ENCODE measurements at regions not wholly inside any gene's neighbourhood (a gene's known extent, or its start where the extent isn't known, plus 50 kb on each side); places are given as distances from the start of the nearest gene placed in this dataset.

DNA sequence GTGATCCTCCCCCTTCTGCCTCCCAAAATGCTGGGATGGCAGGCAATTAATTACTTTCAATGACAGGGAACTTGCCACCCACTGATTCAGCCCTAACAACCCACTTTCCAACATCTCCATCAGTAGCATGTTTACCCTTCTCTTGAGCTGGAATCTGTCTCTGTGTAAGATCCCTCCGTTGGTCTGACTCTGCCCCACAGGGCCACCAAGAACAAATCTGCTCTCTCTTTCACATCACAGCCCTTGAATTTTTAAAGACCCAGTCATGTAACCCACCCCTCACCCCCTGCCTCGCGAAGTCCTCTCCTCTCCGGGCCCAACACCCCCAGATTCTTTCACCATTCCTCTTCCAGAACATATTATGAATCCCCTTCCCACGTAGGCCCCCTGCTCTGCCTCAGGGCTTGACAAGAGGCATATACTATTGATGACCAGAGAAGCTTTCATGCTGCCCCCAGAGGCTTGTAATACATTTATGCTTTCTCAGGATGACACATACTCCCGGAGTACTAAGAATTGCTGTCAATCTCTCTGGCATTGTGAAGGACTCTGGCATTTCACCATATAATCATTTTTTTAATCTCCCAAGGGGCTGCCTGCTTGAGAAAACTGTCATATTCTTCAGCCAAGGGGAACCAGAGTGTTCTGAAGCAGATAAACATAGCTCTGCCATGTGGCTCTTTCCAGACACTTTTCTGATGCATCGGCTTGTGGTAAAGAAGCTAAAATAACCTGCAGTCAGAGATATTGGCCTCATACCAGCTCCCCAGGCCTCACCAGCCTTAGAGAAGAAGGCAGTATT lies 179.2 kb upstream of the AUTS2 start:
- Histone ChIP-seq H3F3A (ENCODE audit: low read depth) (no peaks in the 10 kb centered on the region), H3K9me2 (replicated peaks; ENCODE audit: low read depth, low read length) (no peaks in the 10 kb centered on the region), H4K20me1 (ENCODE audit: insufficient read depth, low read length, poor library complexity, severe bottlenecking) (no peaks in the 10 kb centered on the region), H3K36me3 (ENCODE audit: insufficient read depth, low read length) (no peaks in the 10 kb centered on the region), H3K4me3 (ENCODE audit: low read length, poor library complexity, severe bottlenecking) (no peak overlapping the region), H3K79me2 (ENCODE audit: insufficient read depth, low read length) (no peaks in the 10 kb centered on the region), H3K9ac (ENCODE audit: low read depth, low read length, poor library complexity, severe bottlenecking) (no peak overlapping the region), H3K4me2 (ENCODE audit: low read depth, low read length, poor library complexity, severe bottlenecking) (no peak overlapping the region), H3K27me3 (ENCODE audit: insufficient read depth, low read length, poor library complexity, severe bottlenecking) (no peaks in the 10 kb centered on the region), H2AFZ (ENCODE audit: low read length) (no peak overlapping the region), H3K4me1 (ENCODE audit: insufficient read depth, low read length, poor library complexity, severe bottlenecking) (no peaks in the 10 kb centered on the region), H3K9me3 (ENCODE audit: insufficient read depth, low read depth, low read length) (peaks cover 9% of the 10 kb centered on the region; the same call in 1 of the 2 replicates)
- TF ChIP-seq EZH2phosphoT487 (IDR thresholded peaks at IDR 0.05; ENCODE audit: borderline replicate concordance): no peak
- TF ChIP-seq, protein P1, sequence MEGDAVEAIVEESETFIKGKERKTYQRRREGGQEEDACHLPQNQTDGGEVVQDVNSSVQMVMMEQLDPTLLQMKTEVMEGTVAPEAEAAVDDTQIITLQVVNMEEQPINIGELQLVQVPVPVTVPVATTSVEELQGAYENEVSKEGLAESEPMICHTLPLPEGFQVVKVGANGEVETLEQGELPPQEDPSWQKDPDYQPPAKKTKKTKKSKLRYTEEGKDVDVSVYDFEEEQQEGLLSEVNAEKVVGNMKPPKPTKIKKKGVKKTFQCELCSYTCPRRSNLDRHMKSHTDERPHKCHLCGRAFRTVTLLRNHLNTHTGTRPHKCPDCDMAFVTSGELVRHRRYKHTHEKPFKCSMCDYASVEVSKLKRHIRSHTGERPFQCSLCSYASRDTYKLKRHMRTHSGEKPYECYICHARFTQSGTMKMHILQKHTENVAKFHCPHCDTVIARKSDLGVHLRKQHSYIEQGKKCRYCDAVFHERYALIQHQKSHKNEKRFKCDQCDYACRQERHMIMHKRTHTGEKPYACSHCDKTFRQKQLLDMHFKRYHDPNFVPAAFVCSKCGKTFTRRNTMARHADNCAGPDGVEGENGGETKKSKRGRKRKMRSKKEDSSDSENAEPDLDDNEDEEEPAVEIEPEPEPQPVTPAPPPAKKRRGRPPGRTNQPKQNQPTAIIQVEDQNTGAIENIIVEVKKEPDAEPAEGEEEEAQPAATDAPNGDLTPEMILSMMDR (conservative IDR thresholded peaks at IDR 0.05; ENCODE audit: low read length): no peak

- no peak overlapping the region for H3K9ac ChIP-seq (ENCODE audit: low read depth, low read length, poor library complexity, severe bottlenecking)
- H3K9me2 ChIP-seq (replicated peaks; ENCODE audit: low read depth, low read length): no peaks in the 10 kb centered on the region
- no peak overlapping the region for H2AFZ ChIP-seq (ENCODE audit: low read length)
- H3K4me2 ChIP-seq (ENCODE audit: low read depth, low read length, poor library complexity, severe bottlenecking): no peak overlapping the region
- H4K20me1 ChIP-seq (ENCODE audit: insufficient read depth, low read length, poor library complexity, severe bottlenecking): no peaks in the 10 kb centered on the region
- no peaks in the 10 kb centered on the region for H3K36me3 ChIP-seq (ENCODE audit: insufficient read depth, low read length)
- no peaks in the 10 kb centered on the region for H3K79me2 ChIP-seq (ENCODE audit: insufficient read depth, low read length)
- no peaks in the 10 kb centered on the region for H3K27me3 ChIP-seq (ENCODE audit: insufficient read depth, low read length, poor library complexity, severe bottlenecking)
- H3K4me1 ChIP-seq (ENCODE audit: insufficient read depth, low read length, poor library complexity, severe bottlenecking): no peaks in the 10 kb centered on the region
- TF ChIP-seq, protein P1 (conservative IDR thresholded peaks at IDR 0.05; ENCODE audit: low read length): no peak
- TF ChIP-seq EZH2phosphoT487 (IDR thresholded peaks at IDR 0.05; ENCODE audit: borderline replicate concordance): no peak
- no peak overlapping the region for H3K4me3 ChIP-seq (ENCODE audit: low read length, poor library complexity, severe bottlenecking)
- no peaks in the 10 kb centered on the region for H3F3A ChIP-seq (ENCODE audit: low read depth)
- H3K9me3 ChIP-seq (ENCODE audit: insufficient read depth, low read depth, low read length): peaks cover 9% of the 10 kb centered on the region; the same call in 1 of the 2 replicates
Measured at GRCh38 chr7:69419934-69420333, 178.3 kb upstream of the AUTS2 start.

- no peak overlapping the region for H3K9ac ChIP-seq (ENCODE audit: low read depth, low read length, poor library complexity, severe bottlenecking)
- no peaks in the 10 kb centered on the region for H3F3A ChIP-seq (ENCODE audit: low read depth)
- no peaks in the 10 kb centered on the region for H3K36me3 ChIP-seq (ENCODE audit: insufficient read depth, low read length)
- no peaks in the 10 kb centered on the region for H3K27me3 ChIP-seq (ENCODE audit: insufficient read depth, low read length, poor library complexity, severe bottlenecking)
- H2AFZ ChIP-seq (ENCODE audit: low read length): no peak overlapping the region
- H3K9me2 ChIP-seq (replicated peaks; ENCODE audit: low read depth, low read length): no peaks in the 10 kb centered on the region
- no peaks in the 10 kb centered on the region for H4K20me1 ChIP-seq (ENCODE audit: insufficient read depth, low read length, poor library complexity, severe bottlenecking)
- H3K4me1 ChIP-seq (ENCODE audit: insufficient read depth, low read length, poor library complexity, severe bottlenecking): no peaks in the 10 kb centered on the region
- H3K79me2 ChIP-seq (ENCODE audit: insufficient read depth, low read length): no peaks in the 10 kb centered on the region
- H3K4me2 ChIP-seq (ENCODE audit: low read depth, low read length, poor library complexity, severe bottlenecking): no peak overlapping the region
- H3K9me3 ChIP-seq (ENCODE audit: insufficient read depth, low read depth, low read length): 0 out of 2 replicates have a peak, but pooled peaks cover 7% of the 10 kb centered on the region
- TF ChIP-seq, protein P1 (conservative IDR thresholded peaks at IDR 0.05; ENCODE audit: low read length): no peak
- no peak for TF ChIP-seq EZH2phosphoT487 (IDR thresholded peaks at IDR 0.05; ENCODE audit: borderline replicate concordance)
- H3K4me3 ChIP-seq (ENCODE audit: low read length, poor library complexity, severe bottlenecking): no peak overlapping the region
Measured at GRCh38 chr7:69422574-69422985, 175.7 kb upstream of the AUTS2 start.
